ENCODE measurements at regions not wholly inside any gene's neighbourhood (a gene's known extent, or its start where the extent isn't known, plus 50 kb on each side); places are given as distances from the start of the nearest gene placed in this dataset.

DNA sequence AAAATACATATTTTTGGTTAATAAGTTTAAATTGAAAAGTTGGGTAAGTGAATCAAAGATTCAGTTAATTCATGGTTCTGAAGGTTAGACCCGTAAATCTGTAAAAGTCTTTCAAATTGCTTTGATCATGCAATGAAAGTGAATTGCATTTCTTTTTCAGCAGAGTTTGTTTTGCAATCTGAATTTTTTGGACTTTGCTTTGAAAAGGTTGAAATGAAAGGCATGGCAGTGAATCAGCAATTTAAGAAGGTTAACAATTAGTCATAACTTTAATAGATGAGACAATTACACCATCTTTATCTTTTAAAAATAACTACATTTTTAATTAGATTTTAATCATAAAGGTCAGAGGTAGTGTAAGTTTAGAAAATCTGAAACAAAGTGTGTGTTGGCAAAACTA is 310.9 kb upstream of the KCNJ16 start:
- Mint-ChIP-seq H3K4me1 (peaks cover 0 to 5% (median 0%) of the 10 kb centered on the region in 7 donors), H3K27ac (no peak overlapping the region), H3K36me3 (no peaks in the 10 kb centered on the region), H3K27me3 (peaks cover 0 to 7% (median 0%) of the 10 kb centered on the region in 5 donors), H3K9me3 (peaks cover 0 to 10% (median under 1%) of the 10 kb centered on the region in 11 donors), H3K4me3 (no peak overlapping the region)
- ChIA-PET POLR2A (interaction anchor here (0.7 kb wide), 1 partner anchor 14 kb away, joined by 5 read pairs; no protein-coding TSS in a partner anchor), CTCF (no interaction called here)
- Histone ChIP-seq H3K4me1 (ENCODE audit: control insufficient read depth in 2 of 2, insufficient read depth in 2 of 2, low read length in 2 of 2) (no peaks in the 10 kb centered on the region), H3K27ac (ENCODE audit: low read depth, low read length) (no peak overlapping the region), H3K36me3 (ENCODE audit: control insufficient read depth in 2 of 3, insufficient read depth in 3 of 3, low read length in 3 of 3) (no peaks in the 10 kb centered on the region), H3K9me3 (ENCODE audit: control insufficient read depth in 2 of 3, low read length in 3 of 3) (no peaks in the 10 kb centered on the region), H3K27me3 (ENCODE audit: control insufficient read depth in 2 of 2, insufficient read depth in 2 of 2, low read length in 2 of 2) (no peaks in the 10 kb centered on the region), H3K4me3 (ENCODE audit: low read length) (no peak overlapping the region)
- ATAC-seq (no peak), DNase-seq (no peak)
- intact Hi-C loops (cut with micrococcal nuclease), result no loop called here

DNA sequence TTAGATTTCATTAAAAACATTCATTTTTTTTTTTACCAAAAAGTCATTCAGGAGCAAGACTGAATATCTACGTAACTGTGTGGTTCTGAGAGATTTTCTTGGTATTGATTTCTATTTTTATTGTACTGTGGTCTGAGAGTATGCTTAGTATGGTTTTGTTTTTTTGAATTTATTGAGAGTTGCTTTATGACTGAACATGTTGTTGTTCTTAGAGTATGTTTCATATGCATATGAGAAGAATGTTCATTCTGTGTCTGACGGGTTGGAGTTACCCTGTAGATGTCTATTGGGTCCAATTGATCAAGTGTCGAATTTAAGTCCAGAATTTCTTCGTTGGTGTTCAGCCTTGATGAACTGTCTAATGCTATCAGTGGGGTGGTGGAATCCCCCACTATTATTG is 306.0 kb upstream of the KCNJ16 start:
- no peak for DNase-seq
- peaks cover 0 to 13% (median 3%) of the 10 kb centered on the region in 5 donors for H3K27me3 Mint-ChIP-seq

DNA sequence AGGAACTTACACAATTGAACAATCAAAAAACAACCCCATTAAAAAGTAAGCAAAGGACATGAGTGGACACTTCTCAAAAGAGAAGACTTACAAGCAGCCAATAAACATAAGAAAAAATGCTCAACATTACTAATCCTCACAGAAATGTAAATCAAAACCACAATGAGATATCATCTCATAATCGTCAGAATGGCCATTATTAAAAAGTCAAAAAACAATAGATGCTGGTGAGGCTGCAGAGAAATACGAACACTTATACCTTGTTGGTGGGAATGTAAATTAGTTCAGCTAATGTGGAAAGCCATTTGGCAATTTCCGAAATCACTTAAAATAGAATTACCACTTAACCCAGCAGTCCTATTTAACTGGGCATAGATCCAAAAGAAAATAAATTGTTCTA is 301.9 kb upstream of the KCNJ16 start:
- H3K4me1 ChIP-seq (ENCODE audit: control insufficient read depth in 2 of 2, insufficient read depth in 2 of 2, low read length in 2 of 2), result no peaks in the 10 kb centered on the region
- Mint-ChIP-seq H3K4me1 (no peaks in the 10 kb centered on the region), H3K27ac (no peak overlapping the region), H3K9me3 (peaks cover 0 to 31% (median 5%) of the 10 kb centered on the region in 11 donors), H3K27me3 (peaks cover 0 to 16% (median 4%) of the 10 kb centered on the region in 5 donors), H3K36me3 (no peaks in the 10 kb centered on the region), H3K4me3 (no peak overlapping the region)
- no peak overlapping the region for H3K27ac ChIP-seq (ENCODE audit: low read depth, low read length)
- DNase-seq (no peak), ATAC-seq (no peak)
- H3K36me3 ChIP-seq (ENCODE audit: control insufficient read depth in 2 of 3, insufficient read depth in 3 of 3, low read length in 3 of 3), result no peaks in the 10 kb centered on the region
- intact Hi-C loops (cut with micrococcal nuclease), result no loop called here
- H3K9me3 ChIP-seq (ENCODE audit: control insufficient read depth in 2 of 3, low read length in 3 of 3), result no peaks in the 10 kb centered on the region
- CTCF ChIA-PET, result no interaction called here
- POLR2A ChIA-PET, result no interaction called here
- no peaks in the 10 kb centered on the region for H3K27me3 ChIP-seq (ENCODE audit: control insufficient read depth in 2 of 2, insufficient read depth in 2 of 2, low read length in 2 of 2)
- no peak overlapping the region for H3K4me3 ChIP-seq (ENCODE audit: low read length)

More for the DNA sequence above, 306.0 kb upstream of the KCNJ16 start:
- Mint-ChIP-seq H3K36me3 (no peaks in the 10 kb centered on the region), H3K27ac (no peak overlapping the region), H3K9me3 (peaks cover 0 to 30% (median 5%) of the 10 kb centered on the region in 11 donors), H3K4me3 (no peak overlapping the region), H3K4me1 (no peaks in the 10 kb centered on the region)
- Histone ChIP-seq H3K27me3 (ENCODE audit: control insufficient read depth in 2 of 2, insufficient read depth in 2 of 2, low read length in 2 of 2) (no peaks in the 10 kb centered on the region), H3K36me3 (ENCODE audit: control insufficient read depth in 2 of 3, insufficient read depth in 3 of 3, low read length in 3 of 3) (no peaks in the 10 kb centered on the region), H3K27ac (ENCODE audit: low read depth, low read length) (no peak overlapping the region), H3K4me3 (ENCODE audit: low read length) (no peak overlapping the region), H3K4me1 (ENCODE audit: control insufficient read depth in 2 of 2, insufficient read depth in 2 of 2, low read length in 2 of 2) (no peaks in the 10 kb centered on the region), H3K9me3 (ENCODE audit: control insufficient read depth in 2 of 3, low read length in 3 of 3) (no peaks in the 10 kb centered on the region)
- intact Hi-C loops (cut with micrococcal nuclease), result no loop called here
- ChIA-PET POLR2A (no interaction called here), CTCF (no interaction called here)
- no peak for ATAC-seq

DNA sequence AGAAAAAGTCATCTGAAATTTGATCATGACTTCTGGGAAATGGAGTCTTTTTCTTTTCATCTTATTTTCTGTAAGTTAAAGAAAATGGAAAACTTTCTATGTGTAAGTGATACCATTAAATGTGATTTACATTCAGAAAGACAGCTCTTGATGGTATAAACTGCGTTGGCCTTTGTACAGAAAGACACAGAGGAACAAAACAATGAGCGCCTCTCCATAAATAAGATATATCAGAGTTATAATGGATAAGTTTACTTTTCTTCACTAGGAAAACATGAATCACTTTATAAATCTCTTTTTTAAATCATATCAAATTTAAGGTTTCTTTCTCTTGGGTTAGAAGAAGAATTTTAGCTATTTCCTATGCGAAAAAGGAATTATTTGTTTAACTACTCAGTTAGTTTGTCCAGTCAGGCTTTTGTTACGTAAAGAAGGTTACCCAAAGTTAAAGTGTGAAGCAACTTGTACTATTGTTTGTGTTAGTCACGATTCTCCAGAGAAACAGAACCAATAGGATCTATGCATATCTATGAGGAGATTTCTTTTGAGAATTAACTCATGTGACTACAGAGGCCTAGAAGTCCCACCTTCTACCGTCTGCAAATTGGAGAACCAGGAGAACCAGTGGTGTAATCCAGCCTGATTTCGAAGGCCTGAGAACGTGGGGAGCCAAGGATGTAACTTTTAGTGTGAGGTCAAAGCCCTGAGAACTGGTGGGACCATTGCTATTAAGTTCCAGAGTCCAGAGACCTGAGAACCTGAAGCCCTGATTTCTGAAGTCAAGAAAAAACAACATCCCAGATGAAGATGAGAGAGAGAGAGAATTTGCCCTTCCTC is 295.4 kb upstream of the KCNJ16 start:
- Mint-ChIP-seq H3K9me3 (peaks cover 0 to 25% (median 5%) of the 10 kb centered on the region in 11 donors), H3K4me1 (no peaks in the 10 kb centered on the region), H3K4me3 (no peak overlapping the region), H3K36me3 (peaks cover 0 to 4% (median 0%) of the 10 kb centered on the region in 5 donors), H3K27ac (no peak overlapping the region), H3K27me3 (peaks cover 0 to 5% (median 5%) of the 10 kb centered on the region in 5 donors)
- ChIA-PET POLR2A (no interaction called here), CTCF (no interaction called here)
- H3K27me3 ChIP-seq (ENCODE audit: control insufficient read depth in 2 of 2, insufficient read depth in 2 of 2, low read length in 2 of 2), result no peaks in the 10 kb centered on the region
- no peak overlapping the region for H3K27ac ChIP-seq (ENCODE audit: low read depth, low read length)
- intact Hi-C loops (cut with micrococcal nuclease), result no loop called here
- H3K36me3 ChIP-seq (ENCODE audit: control insufficient read depth in 2 of 3, insufficient read depth in 3 of 3, low read length in 3 of 3), result no peaks in the 10 kb centered on the region
- ATAC-seq, result no peak
- no peak overlapping the region for H3K4me3 ChIP-seq (ENCODE audit: low read length)
- DNase-seq, result no peak
- H3K4me1 ChIP-seq (ENCODE audit: control insufficient read depth in 2 of 2, insufficient read depth in 2 of 2, low read length in 2 of 2), result no peaks in the 10 kb centered on the region
- no peaks in the 10 kb centered on the region for H3K9me3 ChIP-seq (ENCODE audit: control insufficient read depth in 2 of 3, low read length in 3 of 3)

DNA sequence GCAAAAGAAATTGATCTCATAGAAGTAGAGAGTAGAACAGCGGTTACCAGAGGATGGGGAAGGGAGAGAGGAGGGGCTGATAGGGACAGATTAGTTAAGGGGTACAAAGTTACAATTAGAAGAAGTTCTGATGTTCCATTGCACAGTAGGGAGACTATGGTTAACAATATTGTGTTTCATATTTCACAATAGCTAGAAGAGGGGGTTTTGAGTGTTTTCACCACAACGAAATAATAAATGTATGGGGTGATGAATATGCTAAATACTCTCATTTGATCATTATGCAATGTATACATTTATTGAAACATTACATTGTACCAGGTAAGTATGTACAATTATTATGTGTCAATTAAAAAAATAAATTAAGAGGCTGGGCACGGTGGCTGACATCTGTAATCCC is 291.2 kb upstream of the KCNJ16 start:
- Mint-ChIP-seq H3K9me3 (peaks cover 0 to 23% (median 7%) of the 10 kb centered on the region in 11 donors), H3K27me3 (peaks cover 0 to 5% (median 4%) of the 10 kb centered on the region in 5 donors), H3K36me3 (peaks cover 0 to 4% (median 0%) of the 10 kb centered on the region in 5 donors), H3K4me1 (no peaks in the 10 kb centered on the region), H3K27ac (no peak overlapping the region), H3K4me3 (no peak overlapping the region)
- DNase-seq (no peak), ATAC-seq (no peak)
- intact Hi-C loops (cut with micrococcal nuclease), result no loop called here
- Histone ChIP-seq H3K4me3 (ENCODE audit: low read length) (no peak overlapping the region), H3K4me1 (ENCODE audit: control insufficient read depth in 2 of 2, insufficient read depth in 2 of 2, low read length in 2 of 2) (no peaks in the 10 kb centered on the region), H3K27me3 (ENCODE audit: control insufficient read depth in 2 of 2, insufficient read depth in 2 of 2, low read length in 2 of 2) (no peaks in the 10 kb centered on the region), H3K9me3 (ENCODE audit: control insufficient read depth in 2 of 3, low read length in 3 of 3) (no peaks in the 10 kb centered on the region), H3K27ac (ENCODE audit: low read depth, low read length) (no peak overlapping the region), H3K36me3 (ENCODE audit: control insufficient read depth in 2 of 3, insufficient read depth in 3 of 3, low read length in 3 of 3) (no peaks in the 10 kb centered on the region)
- ChIA-PET POLR2A (no interaction called here), CTCF (no interaction called here)

DNA sequence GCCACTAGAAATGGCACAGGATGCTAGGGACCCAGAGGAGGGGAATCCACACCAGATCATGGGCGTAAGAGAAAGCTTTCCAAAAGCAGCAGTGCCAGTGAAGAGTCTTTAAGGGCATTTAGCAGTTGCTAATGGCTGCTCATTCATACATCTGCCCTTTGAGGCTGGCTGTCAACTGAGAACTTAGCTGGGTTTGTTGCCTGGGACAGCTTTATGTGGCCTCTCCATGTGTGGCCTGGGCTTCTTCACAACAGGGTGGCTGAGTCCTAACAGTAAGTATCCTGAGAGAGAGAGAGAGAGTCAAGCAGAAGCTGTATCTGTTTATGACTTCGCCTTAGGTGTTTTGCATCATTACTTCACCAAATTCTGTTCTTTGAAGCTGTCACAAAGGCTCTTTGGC is 286.1 kb upstream of the KCNJ16 start:
- Histone ChIP-seq H3K4me3 (ENCODE audit: low read length) (no peak overlapping the region), H3K27ac (ENCODE audit: low read depth, low read length) (no peak overlapping the region), H3K36me3 (ENCODE audit: control insufficient read depth in 2 of 3, insufficient read depth in 3 of 3, low read length in 3 of 3) (no peaks in the 10 kb centered on the region), H3K4me1 (ENCODE audit: control insufficient read depth in 2 of 2, insufficient read depth in 2 of 2, low read length in 2 of 2) (no peaks in the 10 kb centered on the region), H3K9me3 (ENCODE audit: control insufficient read depth in 2 of 3, low read length in 3 of 3) (no peaks in the 10 kb centered on the region), H3K27me3 (ENCODE audit: control insufficient read depth in 2 of 2, insufficient read depth in 2 of 2, low read length in 2 of 2) (no peaks in the 10 kb centered on the region)
- POLR2A ChIA-PET, result no interaction called here
- H3K4me3 Mint-ChIP-seq, result no peak overlapping the region
- H3K4me1 Mint-ChIP-seq, result no peaks in the 10 kb centered on the region
- intact Hi-C loops (cut with micrococcal nuclease), result no loop called here
- peaks cover 0 to 11% (median 5%) of the 10 kb centered on the region in 11 donors for H3K9me3 Mint-ChIP-seq
- no peak overlapping the region for H3K27ac Mint-ChIP-seq
- CTCF ChIA-PET, result no interaction called here
- no peaks in the 10 kb centered on the region for H3K36me3 Mint-ChIP-seq
- no peak for DNase-seq
- H3K27me3 Mint-ChIP-seq, result peaks cover 0 to 12% (median under 1%) of the 10 kb centered on the region in 5 donors
- no peak for ATAC-seq

DNA sequence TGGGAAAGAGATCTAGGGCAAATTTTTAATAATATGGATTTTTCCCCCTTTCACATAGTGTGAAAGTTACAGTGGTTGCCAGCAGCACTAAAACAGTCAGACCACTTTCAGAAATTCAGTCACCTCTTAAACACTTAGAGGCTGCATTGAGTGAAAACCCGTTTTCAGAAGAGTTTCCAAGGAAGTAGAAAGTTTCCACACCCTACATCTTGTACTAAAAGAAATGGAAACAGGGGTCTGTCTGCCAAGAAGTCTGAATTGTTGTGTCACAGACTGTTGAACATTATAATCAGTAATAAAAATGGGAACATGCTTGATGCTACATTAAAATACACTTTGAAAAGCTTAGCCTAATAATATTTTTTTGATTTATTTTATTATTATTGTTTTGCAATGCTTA is 278.9 kb upstream of the KCNJ16 start:
- Histone ChIP-seq H3K36me3 (ENCODE audit: control insufficient read depth in 2 of 3, insufficient read depth in 3 of 3, low read length in 3 of 3) (no peaks in the 10 kb centered on the region), H3K27me3 (ENCODE audit: control insufficient read depth in 2 of 2, insufficient read depth in 2 of 2, low read length in 2 of 2) (no peaks in the 10 kb centered on the region), H3K9me3 (ENCODE audit: control insufficient read depth in 2 of 3, low read length in 3 of 3) (no peaks in the 10 kb centered on the region), H3K4me1 (ENCODE audit: control insufficient read depth in 2 of 2, insufficient read depth in 2 of 2, low read length in 2 of 2) (no peaks in the 10 kb centered on the region), H3K4me3 (ENCODE audit: low read length) (no peak overlapping the region), H3K27ac (ENCODE audit: low read depth, low read length) (no peak overlapping the region)
- DNase-seq (no peak), ATAC-seq (no peak)
- CTCF ChIA-PET, result no interaction called here
- no peaks in the 10 kb centered on the region for H3K4me1 Mint-ChIP-seq
- no peaks in the 10 kb centered on the region for H3K36me3 Mint-ChIP-seq
- no peak overlapping the region for H3K4me3 Mint-ChIP-seq
- POLR2A ChIA-PET, result no interaction called here
- peaks cover 0 to 26% (median 15%) of the 10 kb centered on the region in 11 donors for H3K9me3 Mint-ChIP-seq
- intact Hi-C loops (cut with micrococcal nuclease), result no loop called here
- H3K27me3 Mint-ChIP-seq, result peaks cover 0 to 7% (median 0%) of the 10 kb centered on the region in 5 donors
- H3K27ac Mint-ChIP-seq, result no peak overlapping the region

All from naive thymus-derived CD4-positive, alpha-beta T cell (primary cell).